ENCODE measurements at regions not wholly inside any gene's neighbourhood (a gene's known extent, or its start where the extent isn't known, plus 50 kb on each side); places are given as distances from the start of the nearest gene placed in this dataset.

GRCh38 chr15:39471785-39472574, 108.9 kb upstream of the THBS1 start:
- H3K4me2 ChIP-seq (ENCODE audit: insufficient read depth, low read length, poor library complexity, severe bottlenecking): no peak overlapping the region
- H3K36me3 ChIP-seq (replicated peaks in 1 of 2; ENCODE audit: control insufficient read depth in 2 of 2, insufficient read depth in 2 of 2, low read length in 2 of 2): no peaks in the 10 kb centered on the region
- H3K9ac ChIP-seq (ENCODE audit: low read depth, low read length, poor library complexity): no peak overlapping the region
- no peak overlapping the region for H4K8ac ChIP-seq (ENCODE audit: low read depth, low read length)
- no peak overlapping the region for H3K4ac ChIP-seq (ENCODE audit: low read length)
- H2BK120ac ChIP-seq (ENCODE audit: low read depth, low read length): no peak overlapping the region
- no peak overlapping the region for H2BK15ac ChIP-seq (ENCODE audit: low read length)
- no peak overlapping the region for H2AFZ ChIP-seq (ENCODE audit: low read length)
- H3K4me1 ChIP-seq (ENCODE audit: control insufficient read depth in 2 of 2, insufficient read depth in 1 of 2, low read depth in 1 of 2, low read length in 2 of 2): no peaks in the 10 kb centered on the region
- H3K9me3 ChIP-seq (replicated peaks in 1 of 2; ENCODE audit: control insufficient read depth in 2 of 2, insufficient read depth in 1 of 2, low read depth in 1 of 2, low read length in 2 of 2): peaks cover 0 to 1% of the 10 kb centered on the region in 2 donors
- no peak overlapping the region for H2BK5ac ChIP-seq (ENCODE audit: low read length)
- DNase-seq (ENCODE audit: low spot score): no peak
- no CpG with 5 or more reads among the region's 2 CpGs for WGBS, 2 donors (ENCODE audit: extremely low coverage in 2 of 2, insufficient read length in 2 of 2, insufficient replicate concordance in 1 of 2)
- H3K27ac ChIP-seq (replicated peaks; ENCODE audit: low read length): no peak overlapping the region
- no peak overlapping the region for H3K14ac ChIP-seq (ENCODE audit: low read length)
- no peaks in the 10 kb centered on the region for H3K79me1 ChIP-seq (ENCODE audit: low read depth, low read length)
- H4K91ac ChIP-seq (ENCODE audit: low read depth, low read length, poor library complexity): no peak overlapping the region
- no peaks in the 10 kb centered on the region for H3K27me3 ChIP-seq (ENCODE audit: control insufficient read depth in 3 of 3, insufficient read depth in 3 of 3, low read depth in 1 of 3, low read length in 3 of 3)
- H3K23ac ChIP-seq (ENCODE audit: low read depth, low read length, poor library complexity): no peak overlapping the region
- no peak overlapping the region for H3K4me3 ChIP-seq (ENCODE audit: low read length in 2 of 2)
- no peak overlapping the region for H3K18ac ChIP-seq (ENCODE audit: low read length)
- no peak overlapping the region for H2AK5ac ChIP-seq (ENCODE audit: low read depth, low read length)
- no peak overlapping the region for H2BK12ac ChIP-seq (ENCODE audit: low read length)

GRCh38 chr15:39472621-39473297, 108.1 kb upstream of the THBS1 start:
- Histone ChIP-seq H3K36me3 (replicated peaks in 1 of 2; ENCODE audit: control insufficient read depth in 2 of 2, insufficient read depth in 2 of 2, low read length in 2 of 2) (no peaks in the 10 kb centered on the region), H3K27me3 (ENCODE audit: control insufficient read depth in 3 of 3, insufficient read depth in 3 of 3, low read depth in 1 of 3, low read length in 3 of 3) (no peaks in the 10 kb centered on the region), H3K27ac (replicated peaks; ENCODE audit: low read length) (no peak overlapping the region), H2AK5ac (ENCODE audit: low read depth, low read length) (no peak overlapping the region), H2BK5ac (ENCODE audit: low read length) (no peak overlapping the region), H2BK12ac (ENCODE audit: low read length) (no peak overlapping the region), H3K9ac (ENCODE audit: low read depth, low read length, poor library complexity) (peak overlapping the region; percentile 9), H3K4me1 (ENCODE audit: control insufficient read depth in 2 of 2, insufficient read depth in 1 of 2, low read depth in 1 of 2, low read length in 2 of 2) (no peaks in the 10 kb centered on the region), H4K8ac (ENCODE audit: low read depth, low read length) (no peak overlapping the region), H3K4ac (ENCODE audit: low read length) (no peak overlapping the region), H2BK120ac (ENCODE audit: low read depth, low read length) (no peak overlapping the region), H3K18ac (ENCODE audit: low read length) (no peak overlapping the region), H3K9me3 (replicated peaks in 1 of 2; ENCODE audit: control insufficient read depth in 2 of 2, insufficient read depth in 1 of 2, low read depth in 1 of 2, low read length in 2 of 2) (peaks cover 0 to 1% of the 10 kb centered on the region in 2 donors), H3K79me1 (ENCODE audit: low read depth, low read length) (no peaks in the 10 kb centered on the region), H3K14ac (ENCODE audit: low read length) (no peak overlapping the region), H2AFZ (ENCODE audit: low read length) (no peak overlapping the region), H2BK15ac (ENCODE audit: low read length) (no peak overlapping the region), H3K4me3 (ENCODE audit: low read length in 2 of 2) (no peak overlapping the region), H3K23ac (ENCODE audit: low read depth, low read length, poor library complexity) (no peak overlapping the region), H4K91ac (ENCODE audit: low read depth, low read length, poor library complexity) (no peak overlapping the region), H3K4me2 (ENCODE audit: insufficient read depth, low read length, poor library complexity, severe bottlenecking) (no peak overlapping the region)
- no peak for DNase-seq (ENCODE audit: low spot score)
- WGBS, 2 donors (ENCODE audit: extremely low coverage in 2 of 2, insufficient read length in 2 of 2, insufficient replicate concordance in 1 of 2): no CpG with 5 or more reads among the region's 12 CpGs

DNA sequence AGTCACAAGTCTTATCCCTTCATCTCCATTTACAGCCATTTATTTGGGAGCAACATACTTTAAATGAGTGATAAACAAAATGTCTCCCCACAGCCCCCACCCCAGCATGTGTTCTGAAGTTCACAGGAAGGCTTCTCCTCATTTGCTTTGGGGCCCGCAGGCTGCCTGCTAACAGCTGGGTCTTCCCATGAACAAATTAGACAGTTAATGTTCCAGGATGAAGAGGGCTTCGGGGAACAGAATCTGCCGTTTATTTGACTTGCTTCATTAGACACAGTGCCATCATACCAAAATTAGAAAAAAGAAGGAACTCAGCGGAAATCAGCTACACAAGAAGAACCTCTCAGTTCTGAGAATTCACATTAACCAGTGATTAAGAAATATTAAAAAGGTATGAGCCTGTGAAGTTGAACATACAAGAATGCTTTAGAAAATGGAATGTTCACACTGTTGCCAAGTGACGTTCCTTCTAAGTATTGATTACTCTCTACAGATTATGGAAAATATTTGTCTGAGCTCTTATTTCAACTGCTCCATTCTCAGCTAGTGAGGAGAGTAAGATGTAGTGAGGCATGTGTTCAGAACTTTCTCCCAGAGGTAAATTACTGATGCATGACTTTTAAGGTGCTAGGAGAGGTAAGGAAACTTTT, 107.5 kb upstream of the THBS1 start:
- Histone ChIP-seq H3K27ac (replicated peaks; ENCODE audit: low read length) (no peak overlapping the region), H3K9me3 (replicated peaks in 1 of 2; ENCODE audit: control insufficient read depth in 2 of 2, insufficient read depth in 1 of 2, low read depth in 1 of 2, low read length in 2 of 2) (peaks cover 0 to 1% of the 10 kb centered on the region in 2 donors), H3K79me1 (ENCODE audit: low read depth, low read length) (no peaks in the 10 kb centered on the region), H3K18ac (ENCODE audit: low read length) (no peak overlapping the region), H2BK5ac (ENCODE audit: low read length) (no peak overlapping the region), H3K4ac (ENCODE audit: low read length) (no peak overlapping the region), H4K91ac (ENCODE audit: low read depth, low read length, poor library complexity) (no peak overlapping the region), H3K27me3 (ENCODE audit: control insufficient read depth in 3 of 3, insufficient read depth in 3 of 3, low read depth in 1 of 3, low read length in 3 of 3) (no peaks in the 10 kb centered on the region), H3K36me3 (replicated peaks in 1 of 2; ENCODE audit: control insufficient read depth in 2 of 2, insufficient read depth in 2 of 2, low read length in 2 of 2) (no peaks in the 10 kb centered on the region), H3K4me3 (ENCODE audit: low read length in 2 of 2) (no peak overlapping the region), H2BK12ac (ENCODE audit: low read length) (no peak overlapping the region), H2AK5ac (ENCODE audit: low read depth, low read length) (no peak overlapping the region), H2BK120ac (ENCODE audit: low read depth, low read length) (no peak overlapping the region), H4K8ac (ENCODE audit: low read depth, low read length) (no peak overlapping the region), H3K4me2 (ENCODE audit: insufficient read depth, low read length, poor library complexity, severe bottlenecking) (no peak overlapping the region), H2BK15ac (ENCODE audit: low read length) (no peak overlapping the region), H2AFZ (ENCODE audit: low read length) (no peak overlapping the region), H3K14ac (ENCODE audit: low read length) (no peak overlapping the region), H3K9ac (ENCODE audit: low read depth, low read length, poor library complexity) (no peak overlapping the region), H3K4me1 (ENCODE audit: control insufficient read depth in 2 of 2, insufficient read depth in 1 of 2, low read depth in 1 of 2, low read length in 2 of 2) (no peaks in the 10 kb centered on the region), H3K23ac (ENCODE audit: low read depth, low read length, poor library complexity) (no peak overlapping the region)
- DNase-seq (ENCODE audit: low spot score): no peak
- no CpG with 5 or more reads among the region's 5 CpGs for WGBS, 2 donors (ENCODE audit: extremely low coverage in 2 of 2, insufficient read length in 2 of 2, insufficient replicate concordance in 1 of 2)

- no peak overlapping the region for H3K4me3 ChIP-seq (ENCODE audit: low read length in 2 of 2)
- no peak overlapping the region for H3K23ac ChIP-seq (ENCODE audit: low read depth, low read length, poor library complexity)
- H3K4ac ChIP-seq (ENCODE audit: low read length): no peak overlapping the region
- no peak overlapping the region for H4K91ac ChIP-seq (ENCODE audit: low read depth, low read length, poor library complexity)
- H3K36me3 ChIP-seq (replicated peaks in 1 of 2; ENCODE audit: control insufficient read depth in 2 of 2, insufficient read depth in 2 of 2, low read length in 2 of 2): no peaks in the 10 kb centered on the region
- no peak overlapping the region for H2BK12ac ChIP-seq (ENCODE audit: low read length)
- H3K4me1 ChIP-seq (ENCODE audit: control insufficient read depth in 2 of 2, insufficient read depth in 1 of 2, low read depth in 1 of 2, low read length in 2 of 2): no peaks in the 10 kb centered on the region
- no peak overlapping the region for H2BK15ac ChIP-seq (ENCODE audit: low read length)
- H3K79me1 ChIP-seq (ENCODE audit: low read depth, low read length): no peaks in the 10 kb centered on the region
- H3K14ac ChIP-seq (ENCODE audit: low read length): no peak overlapping the region
- H2AFZ ChIP-seq (ENCODE audit: low read length): peak overlapping the region; percentile 11
- no peak overlapping the region for H2BK5ac ChIP-seq (ENCODE audit: low read length)
- no peak overlapping the region for H2BK120ac ChIP-seq (ENCODE audit: low read depth, low read length)
- H2AK5ac ChIP-seq (ENCODE audit: low read depth, low read length): no peak overlapping the region
- no peak overlapping the region for H3K9ac ChIP-seq (ENCODE audit: low read depth, low read length, poor library complexity)
- no peak overlapping the region for H4K8ac ChIP-seq (ENCODE audit: low read depth, low read length)
- no peak for DNase-seq (ENCODE audit: low spot score)
- no CpG with 5 or more reads among the region's 3 CpGs for WGBS, 2 donors (ENCODE audit: extremely low coverage in 2 of 2, insufficient read length in 2 of 2, insufficient replicate concordance in 1 of 2)
- H3K27ac ChIP-seq (replicated peaks; ENCODE audit: low read length): no peak overlapping the region
- H3K18ac ChIP-seq (ENCODE audit: low read length): no peak overlapping the region
- no peaks in the 10 kb centered on the region for H3K27me3 ChIP-seq (ENCODE audit: control insufficient read depth in 3 of 3, insufficient read depth in 3 of 3, low read depth in 1 of 3, low read length in 3 of 3)
- H3K9me3 ChIP-seq (replicated peaks in 1 of 2; ENCODE audit: control insufficient read depth in 2 of 2, insufficient read depth in 1 of 2, low read depth in 1 of 2, low read length in 2 of 2): peaks cover 0 to 1% of the 10 kb centered on the region in 2 donors
- no peak overlapping the region for H3K4me2 ChIP-seq (ENCODE audit: insufficient read depth, low read length, poor library complexity, severe bottlenecking)
Observed at GRCh38 chr15:39474657-39475056, 106.2 kb upstream of the THBS1 start.

Measured in neuronal stem cell (in vitro differentiated cells).